ENCODE measurements at regions not wholly inside any gene's neighbourhood (a gene's known extent, or its start where the extent isn't known, plus 50 kb on each side); places are given as distances from the start of the nearest gene placed in this dataset.

DNA sequence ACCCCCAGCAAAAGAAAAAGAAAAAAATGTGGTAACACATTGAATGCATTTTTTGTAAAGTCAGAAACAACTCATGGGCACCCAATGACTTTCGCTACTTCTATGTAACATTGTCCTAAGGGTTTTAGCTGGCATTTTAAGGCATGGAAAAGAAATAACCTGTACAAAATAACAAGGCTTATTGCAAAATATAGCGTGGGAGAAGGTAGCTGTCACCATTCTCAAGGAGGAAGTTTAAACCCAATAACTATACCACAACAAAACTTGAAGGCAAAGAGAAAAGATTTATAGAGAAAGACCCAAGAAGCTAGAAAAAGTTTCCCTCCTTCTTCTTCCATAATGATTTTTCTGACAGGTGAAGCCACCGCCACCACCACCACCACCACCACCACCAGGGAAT is 55.7 kb upstream of the ACP3 start:
- Histone ChIP-seq H3K4me2 (ENCODE audit: low read length) (no peak overlapping the region), H3K36me3 (ENCODE audit: control insufficient read depth in 1 of 2, insufficient read depth in 2 of 2, low read length in 2 of 2) (no peaks in the 10 kb centered on the region), H3K4me1 (ENCODE audit: control insufficient read depth in 1 of 2, insufficient read depth in 2 of 2, low read length in 2 of 2) (no peaks in the 10 kb centered on the region; a peak in 1 of 4 replicates), H3K4me3 (replicated peaks in 1 of 2; ENCODE audit: low read depth in 1 of 2, low read length in 2 of 2) (no peak overlapping the region), H3K9me3 (ENCODE audit: control insufficient read depth in 1 of 2, insufficient read depth in 1 of 2, low read depth in 1 of 2, low read length in 2 of 2) (no peaks in the 10 kb centered on the region), H3K27ac (ENCODE audit: low read depth, low read length) (no peak overlapping the region), H3K27me3 (ENCODE audit: insufficient read depth, low read length) (no peaks in the 10 kb centered on the region), H3K79me2 (ENCODE audit: insufficient read depth, low read length) (no peaks in the 10 kb centered on the region), H3K9ac (ENCODE audit: low read length) (no peak overlapping the region), H3K9me2 (ENCODE audit: insufficient read depth) (no peaks in the 10 kb centered on the region), H2AFZ (ENCODE audit: low read depth, low read length, poor library complexity, severe bottlenecking) (no peak overlapping the region), H4K20me1 (ENCODE audit: insufficient read depth) (no peaks in the 10 kb centered on the region)
- ChIA-PET POLR2A (no interaction called here), CTCF (interaction anchor here (1.0 kb wide), 1 partner anchor 80 kb away, joined by 4 read pairs; no protein-coding TSS in a partner anchor), RAD21 (ENCODE audit: low non-redundant PET in 1 of 2, low total read pairs in 2 of 2, uncharacterized antibody in 2 of 2, unreplicated experiment in 2 of 2) (no interaction called here)
- intact Hi-C loops (cut with micrococcal nuclease), result no loop called here
- no peak for ATAC-seq
- TF ChIP-seq TCF7L2 (IDR thresholded peaks at IDR 0.05; ENCODE audit: borderline replicate concordance, extremely low read depth, insufficient read depth, insufficient read length) (no peak), EGR1 (IDR thresholded peaks at IDR 0.05; ENCODE audit: low read depth) (no peak), ZNF274 (IDR thresholded peaks at IDR 0.05; ENCODE audit: low read depth, low read length) (no peak), CEBPB (IDR thresholded peaks at IDR 0.05; ENCODE audit: low read depth) (no peak), JUND (IDR thresholded peaks at IDR 0.05) (no peak), CBX3 (IDR thresholded peaks at IDR 0.05; ENCODE audit: low read depth) (no peak), FOSL1 (IDR thresholded peaks at IDR 0.05; ENCODE audit: low read depth) (no peak)
- TF ChIP-seq, protein P1, sequence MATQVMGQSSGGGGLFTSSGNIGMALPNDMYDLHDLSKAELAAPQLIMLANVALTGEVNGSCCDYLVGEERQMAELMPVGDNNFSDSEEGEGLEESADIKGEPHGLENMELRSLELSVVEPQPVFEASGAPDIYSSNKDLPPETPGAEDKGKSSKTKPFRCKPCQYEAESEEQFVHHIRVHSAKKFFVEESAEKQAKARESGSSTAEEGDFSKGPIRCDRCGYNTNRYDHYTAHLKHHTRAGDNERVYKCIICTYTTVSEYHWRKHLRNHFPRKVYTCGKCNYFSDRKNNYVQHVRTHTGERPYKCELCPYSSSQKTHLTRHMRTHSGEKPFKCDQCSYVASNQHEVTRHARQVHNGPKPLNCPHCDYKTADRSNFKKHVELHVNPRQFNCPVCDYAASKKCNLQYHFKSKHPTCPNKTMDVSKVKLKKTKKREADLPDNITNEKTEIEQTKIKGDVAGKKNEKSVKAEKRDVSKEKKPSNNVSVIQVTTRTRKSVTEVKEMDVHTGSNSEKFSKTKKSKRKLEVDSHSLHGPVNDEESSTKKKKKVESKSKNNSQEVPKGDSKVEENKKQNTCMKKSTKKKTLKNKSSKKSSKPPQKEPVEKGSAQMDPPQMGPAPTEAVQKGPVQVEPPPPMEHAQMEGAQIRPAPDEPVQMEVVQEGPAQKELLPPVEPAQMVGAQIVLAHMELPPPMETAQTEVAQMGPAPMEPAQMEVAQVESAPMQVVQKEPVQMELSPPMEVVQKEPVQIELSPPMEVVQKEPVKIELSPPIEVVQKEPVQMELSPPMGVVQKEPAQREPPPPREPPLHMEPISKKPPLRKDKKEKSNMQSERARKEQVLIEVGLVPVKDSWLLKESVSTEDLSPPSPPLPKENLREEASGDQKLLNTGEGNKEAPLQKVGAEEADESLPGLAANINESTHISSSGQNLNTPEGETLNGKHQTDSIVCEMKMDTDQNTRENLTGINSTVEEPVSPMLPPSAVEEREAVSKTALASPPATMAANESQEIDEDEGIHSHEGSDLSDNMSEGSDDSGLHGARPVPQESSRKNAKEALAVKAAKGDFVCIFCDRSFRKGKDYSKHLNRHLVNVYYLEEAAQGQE (IDR thresholded peaks at IDR 0.05; ENCODE audit: low read depth), result no peak
- TF ChIP-seq, protein P2, sequence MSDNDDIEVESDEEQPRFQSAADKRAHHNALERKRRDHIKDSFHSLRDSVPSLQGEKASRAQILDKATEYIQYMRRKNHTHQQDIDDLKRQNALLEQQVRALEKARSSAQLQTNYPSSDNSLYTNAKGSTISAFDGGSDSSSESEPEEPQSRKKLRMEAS (IDR thresholded peaks at IDR 0.05), result no peak
- BruUV-seq (replicated peaks), result no TSS peak
- DNase-seq (ENCODE audit: low read depth, low spot score), result no peak

All from HCT116 (cell line).